ENCODE measurements at regions not wholly inside any gene's neighbourhood (a gene's known extent, or its start where the extent isn't known, plus 50 kb on each side); places are given as distances from the start of the nearest gene placed in this dataset.

DNA sequence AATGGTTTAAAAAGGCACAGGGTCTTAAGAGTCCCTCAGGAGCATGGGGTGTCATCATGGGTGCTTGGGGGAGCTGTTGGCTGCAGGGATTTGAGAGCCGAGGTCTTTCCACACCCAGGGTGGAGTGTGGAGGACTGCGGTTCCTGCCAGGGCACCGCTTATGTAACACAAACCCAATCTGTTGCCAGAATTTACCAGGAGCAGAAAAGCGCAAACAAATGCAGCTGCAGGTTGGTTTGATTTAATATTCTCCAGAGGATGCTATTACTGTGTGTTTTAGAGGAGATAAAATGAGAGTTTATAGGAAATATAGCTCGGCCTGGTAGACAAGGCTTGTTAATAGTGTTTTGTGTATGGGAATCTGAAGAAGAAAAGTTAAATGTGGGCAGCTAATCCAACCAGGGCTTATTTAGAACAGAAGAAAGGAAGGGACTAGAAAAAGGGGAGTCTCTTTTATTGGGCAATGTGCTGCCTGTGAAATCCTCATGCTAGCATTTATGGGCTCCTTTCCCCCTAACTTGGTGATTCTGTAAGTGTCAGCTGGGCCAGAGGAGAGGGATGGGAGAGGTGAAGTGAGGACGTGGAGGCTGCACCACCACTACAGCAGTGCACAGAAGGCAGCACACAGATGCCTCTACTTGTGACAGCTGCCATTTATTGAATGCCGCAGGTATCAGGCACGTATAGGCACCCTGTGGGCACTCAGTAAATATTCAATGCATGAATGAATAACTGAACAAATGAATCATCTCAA, 174.7 kb downstream of the KATNIP start:
- ChIA-PET POLR2A (interaction anchor here (0.6 kb wide), 1 partner anchor 48 kb away, joined by 3 read pairs; no protein-coding TSS in a partner anchor), CTCF (interaction anchor here (1.1 kb wide), 1 partner anchor 10 kb away, joined by 3 read pairs; no protein-coding TSS in a partner anchor)
- no peaks in the 10 kb centered on the region for H3K27me3 Mint-ChIP-seq
- ATAC-seq (ENCODE audit: poor library complexity) (no peak), DNase-seq (no peak)
- Histone ChIP-seq H3K4me1 (ENCODE audit: insufficient read depth, low read length) (peaks cover 12% of the 10 kb centered on the region), H3K27ac (ENCODE audit: low read depth in 1 of 2, low read length in 2 of 2) (no peak overlapping the region), H3K36me3 (ENCODE audit: insufficient read depth, low read length) (peaks cover 8% of the 10 kb centered on the region), H3K9me3 (ENCODE audit: control insufficient read depth in 1 of 2, insufficient read depth in 1 of 2, low read length in 2 of 2) (no peaks in the 10 kb centered on the region), H3K4me3 (ENCODE audit: low read length) (no peak overlapping the region), H3K27me3 (ENCODE audit: control insufficient read depth in 1 of 2, insufficient read depth in 2 of 2, low read length in 2 of 2) (no peaks in the 10 kb centered on the region)
- TF ChIP-seq, protein P1, sequence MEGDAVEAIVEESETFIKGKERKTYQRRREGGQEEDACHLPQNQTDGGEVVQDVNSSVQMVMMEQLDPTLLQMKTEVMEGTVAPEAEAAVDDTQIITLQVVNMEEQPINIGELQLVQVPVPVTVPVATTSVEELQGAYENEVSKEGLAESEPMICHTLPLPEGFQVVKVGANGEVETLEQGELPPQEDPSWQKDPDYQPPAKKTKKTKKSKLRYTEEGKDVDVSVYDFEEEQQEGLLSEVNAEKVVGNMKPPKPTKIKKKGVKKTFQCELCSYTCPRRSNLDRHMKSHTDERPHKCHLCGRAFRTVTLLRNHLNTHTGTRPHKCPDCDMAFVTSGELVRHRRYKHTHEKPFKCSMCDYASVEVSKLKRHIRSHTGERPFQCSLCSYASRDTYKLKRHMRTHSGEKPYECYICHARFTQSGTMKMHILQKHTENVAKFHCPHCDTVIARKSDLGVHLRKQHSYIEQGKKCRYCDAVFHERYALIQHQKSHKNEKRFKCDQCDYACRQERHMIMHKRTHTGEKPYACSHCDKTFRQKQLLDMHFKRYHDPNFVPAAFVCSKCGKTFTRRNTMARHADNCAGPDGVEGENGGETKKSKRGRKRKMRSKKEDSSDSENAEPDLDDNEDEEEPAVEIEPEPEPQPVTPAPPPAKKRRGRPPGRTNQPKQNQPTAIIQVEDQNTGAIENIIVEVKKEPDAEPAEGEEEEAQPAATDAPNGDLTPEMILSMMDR (IDR thresholded peaks at IDR 0.05) = no peak
- H3K4me1 Mint-ChIP-seq (ENCODE audit: low read depth) = no peaks in the 10 kb centered on the region
- H3K27ac Mint-ChIP-seq = no peak overlapping the region
- peaks cover 57% of the 10 kb centered on the region for H3K36me3 Mint-ChIP-seq (ENCODE audit: low read depth)
- H3K9me3 Mint-ChIP-seq = no peaks in the 10 kb centered on the region
- no peak overlapping the region for H3K4me3 Mint-ChIP-seq
- intact Hi-C loops (cut with DNase I, micrococcal nuclease) = no loop called here

DNA sequence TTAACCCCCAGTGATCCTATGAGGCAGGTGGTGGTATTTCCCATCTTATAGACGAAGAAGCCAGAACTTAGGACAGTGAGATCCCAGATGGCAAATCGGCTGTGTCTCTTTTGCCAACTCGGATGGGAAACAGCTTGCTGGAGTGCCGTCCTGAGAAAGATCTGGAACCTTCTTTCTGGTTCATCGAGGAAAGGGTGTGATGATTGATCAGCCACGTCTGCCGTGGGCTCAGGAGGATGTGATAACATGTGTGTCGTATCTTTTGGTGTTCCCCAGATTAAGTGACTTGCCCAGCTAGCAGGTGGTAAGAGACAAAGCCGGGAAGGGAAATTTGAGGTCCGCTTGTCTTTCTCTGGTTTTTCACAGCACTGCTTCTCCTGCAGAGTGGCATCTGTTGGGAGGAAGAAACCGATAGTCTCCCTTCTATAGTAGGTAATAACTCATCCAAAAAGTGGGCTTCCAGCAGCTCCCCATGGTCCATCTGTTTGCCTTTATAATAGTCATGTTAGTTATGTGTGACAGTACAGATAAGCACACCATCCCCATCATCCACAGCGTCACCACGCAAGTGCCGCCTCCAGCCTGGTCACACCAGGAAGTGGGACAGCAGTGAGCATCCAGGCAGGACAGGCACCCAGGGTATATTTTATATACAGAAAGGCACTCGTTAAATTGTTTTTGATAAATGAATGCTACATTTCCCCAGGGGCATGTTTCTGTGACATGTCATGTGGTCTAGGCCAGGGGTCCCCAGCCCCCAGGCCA, 175.5 kb downstream of the KATNIP start:
- H3K36me3 ChIP-seq (ENCODE audit: insufficient read depth, low read length) = peaks cover 8% of the 10 kb centered on the region
- DNase-seq = no peak
- intact Hi-C loops (cut with DNase I, micrococcal nuclease) = no loop called here
- Mint-ChIP-seq H3K9me3 (no peaks in the 10 kb centered on the region), H3K36me3 (ENCODE audit: low read depth) (peaks cover 51% of the 10 kb centered on the region), H3K4me3 (no peak overlapping the region), H3K4me1 (ENCODE audit: low read depth) (no peaks in the 10 kb centered on the region), H3K27me3 (no peaks in the 10 kb centered on the region), H3K27ac (no peak overlapping the region)
- no peak for ATAC-seq (ENCODE audit: poor library complexity)
- H3K27me3 ChIP-seq (ENCODE audit: control insufficient read depth in 1 of 2, insufficient read depth in 2 of 2, low read length in 2 of 2) = no peaks in the 10 kb centered on the region
- H3K4me1 ChIP-seq (ENCODE audit: insufficient read depth, low read length) = peaks cover 12% of the 10 kb centered on the region
- POLR2A ChIA-PET = interaction anchor here (0.6 kb wide), 1 partner anchor 48 kb away, joined by 3 read pairs; no protein-coding TSS in a partner anchor
- H3K9me3 ChIP-seq (ENCODE audit: control insufficient read depth in 1 of 2, insufficient read depth in 1 of 2, low read length in 2 of 2) = no peaks in the 10 kb centered on the region
- no peak overlapping the region for H3K27ac ChIP-seq (ENCODE audit: low read depth in 1 of 2, low read length in 2 of 2)
- CTCF ChIA-PET = interaction anchor here (1.1 kb wide), 1 partner anchor 10 kb away, joined by 3 read pairs; no protein-coding TSS in a partner anchor
- H3K4me3 ChIP-seq (ENCODE audit: low read length) = no peak overlapping the region
- TF ChIP-seq, protein P1 (IDR thresholded peaks at IDR 0.05) = no peak

DNA sequence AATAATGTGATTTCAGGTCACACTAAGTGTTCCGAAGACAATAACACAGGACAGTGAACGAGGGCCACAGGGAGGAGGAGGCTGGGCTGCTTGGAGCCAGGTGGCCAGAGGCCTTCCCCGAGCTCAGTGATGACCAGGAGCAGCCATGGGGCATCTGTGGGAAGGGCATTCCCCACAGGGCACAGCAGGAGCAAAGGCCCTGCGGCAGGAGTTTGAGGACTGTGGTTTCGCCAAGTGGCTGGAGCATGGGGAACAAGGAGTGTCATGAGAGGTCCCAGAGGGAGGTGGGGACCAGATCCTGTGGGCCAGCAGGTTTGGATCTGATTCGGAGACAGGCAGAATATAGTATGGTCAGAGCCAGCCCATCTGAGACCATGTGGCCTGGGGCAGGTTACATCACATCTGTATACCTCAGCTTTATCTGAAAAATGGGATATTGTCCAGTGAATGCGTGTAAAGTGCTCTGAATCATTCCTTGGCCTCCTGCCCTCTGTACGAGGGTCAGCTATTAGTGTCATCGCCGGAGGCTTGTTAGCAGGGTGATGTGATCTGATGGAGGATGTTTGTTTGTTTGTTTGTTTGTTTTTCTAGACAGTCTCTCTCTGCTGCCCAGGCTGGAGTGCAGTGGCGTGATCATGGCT, 176.8 kb downstream of the KATNIP start:
- no peak overlapping the region for H3K4me3 ChIP-seq (ENCODE audit: low read length)
- Mint-ChIP-seq H3K9me3 (no peaks in the 10 kb centered on the region), H3K27me3 (no peaks in the 10 kb centered on the region), H3K27ac (no peak overlapping the region), H3K36me3 (ENCODE audit: low read depth) (peaks cover 41% of the 10 kb centered on the region), H3K4me3 (no peak overlapping the region), H3K4me1 (ENCODE audit: low read depth) (no peaks in the 10 kb centered on the region)
- TF ChIP-seq, protein P1 (IDR thresholded peaks at IDR 0.05) = no peak
- ATAC-seq (ENCODE audit: poor library complexity) (no peak), DNase-seq (no peak)
- no peaks in the 10 kb centered on the region for H3K27me3 ChIP-seq (ENCODE audit: control insufficient read depth in 1 of 2, insufficient read depth in 2 of 2, low read length in 2 of 2)
- H3K9me3 ChIP-seq (ENCODE audit: control insufficient read depth in 1 of 2, insufficient read depth in 1 of 2, low read length in 2 of 2) = no peaks in the 10 kb centered on the region
- no peak overlapping the region for H3K27ac ChIP-seq (ENCODE audit: low read depth in 1 of 2, low read length in 2 of 2)
- intact Hi-C loops (cut with DNase I, micrococcal nuclease) = no loop called here
- POLR2A ChIA-PET = no interaction called here
- H3K4me1 ChIP-seq (ENCODE audit: insufficient read depth, low read length) = peaks cover 8% of the 10 kb centered on the region
- CTCF ChIA-PET = no interaction called here
- peaks cover 8% of the 10 kb centered on the region for H3K36me3 ChIP-seq (ENCODE audit: insufficient read depth, low read length)

All from CD4-positive, alpha-beta T cell (primary cell).